GM13977 (cell line): ENCODE measurements at regions not wholly inside any gene's neighbourhood (a gene's known extent, or its start where the extent isn't known, plus 50 kb on each side); places are given as distances from the start of the nearest gene placed in this dataset.

Experiments used
- DNase-seq: peaks from one replicate; pipeline ENCODE4 v3.0.0; 2012; ENCODE audit warnings: low spot score
- CTCF ChIP-seq: IDR thresholded peaks from 2 replicates; pipeline ENCODE4 v1.5.1; 2012; ENCODE audit warnings: mild to moderate bottlenecking, control low read depth; ENCODE audit not compliant: insufficient read depth; ENCODE audit errors: extremely low read depth, missing control alignments
- in situ Hi-C: fragments of 300-500 bp; cut with MboI; formaldehyde crosslinking; loops from one replicate; pipeline ENCODE4 v1.12.0; 2022; ENCODE audit warnings: low sequenced_read_pairs, low pct_unique_long_range_greater_than_20kb, mixed read lengths, inconsistent platforms; ENCODE audit not compliant: unreplicated experiment

DNA sequence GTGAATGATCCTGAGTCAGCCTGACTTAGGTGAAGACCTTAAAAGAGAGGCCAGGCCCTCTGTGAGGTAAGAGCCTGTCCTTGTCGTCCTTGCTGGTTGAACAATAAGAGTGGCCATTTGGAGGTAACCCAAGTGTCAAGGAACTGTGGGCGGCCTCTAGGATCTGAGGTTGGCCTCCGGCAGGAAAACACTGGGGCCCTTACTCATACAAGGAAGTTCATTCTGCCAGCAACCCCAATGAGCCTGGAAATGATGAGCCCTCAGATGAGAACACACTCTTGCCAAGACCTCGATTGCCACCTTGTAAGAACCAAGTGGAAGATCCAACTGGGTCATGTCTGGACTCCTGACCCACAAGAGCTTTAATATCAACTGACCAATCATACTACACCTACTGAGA is 95.5 kb upstream of the LRATD1 start:
- TF ChIP-seq CTCF = no peak
- DNase-seq = no peak
- in situ Hi-C loops = no loop called here

- DNase-seq = no peak
- no peak for TF ChIP-seq CTCF
- in situ Hi-C loops = no loop called here
Observed at GRCh38 chr2:14540015-14540414, 92.5 kb upstream of the LRATD1 start.

- in situ Hi-C loops = no loop called here
- no peak for DNase-seq
- no peak for TF ChIP-seq CTCF
Observed at GRCh38 chr2:14543284-14543683, 89.2 kb upstream of the LRATD1 start.

DNA sequence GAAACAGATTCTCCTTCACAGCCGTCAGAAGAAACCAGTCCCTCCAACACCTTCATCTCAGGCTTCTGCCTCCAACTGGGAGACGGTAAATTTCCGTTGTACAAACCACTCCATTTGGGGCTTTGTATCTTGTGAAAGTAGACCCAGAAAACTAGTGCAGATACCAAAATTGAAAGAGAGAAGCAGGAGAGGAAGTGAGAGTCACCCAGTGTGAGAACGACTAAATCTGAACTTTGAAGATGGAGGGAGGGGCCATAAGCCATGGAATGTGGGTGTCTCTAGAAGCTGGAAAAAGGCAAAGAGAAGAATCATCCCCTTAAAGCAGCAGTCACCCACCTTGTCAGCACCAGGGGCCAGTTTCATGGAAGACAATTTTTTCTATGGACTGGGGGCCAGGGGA is 88.3 kb upstream of the LRATD1 start:
- TF ChIP-seq CTCF = no peak
- DNase-seq = no peak

DNA sequence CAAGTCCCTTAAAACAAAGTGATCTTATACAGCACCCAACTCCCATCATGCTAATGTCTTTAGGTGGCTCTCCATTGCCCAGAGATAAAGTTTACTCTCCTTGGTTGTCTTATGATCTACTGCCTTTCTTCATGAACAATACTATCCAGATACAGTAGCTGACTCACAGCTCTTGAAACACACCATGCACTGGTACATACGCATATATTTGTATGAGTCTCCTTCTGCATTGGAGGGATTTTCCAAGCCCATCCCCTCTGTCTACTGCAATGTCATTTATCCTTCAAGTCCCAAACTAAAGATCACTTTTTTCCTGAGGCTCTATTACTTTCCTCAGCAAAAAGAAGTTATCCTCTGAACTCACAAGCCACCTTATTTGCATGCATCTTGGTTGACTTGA is 84.7 kb upstream of the LRATD1 start:
- no peak for DNase-seq
- TF ChIP-seq CTCF = no peak
- in situ Hi-C loops = no loop called here

More for the DNA sequence above, 88.3 kb upstream of the LRATD1 start:
- in situ Hi-C loops = no loop called here

DNA sequence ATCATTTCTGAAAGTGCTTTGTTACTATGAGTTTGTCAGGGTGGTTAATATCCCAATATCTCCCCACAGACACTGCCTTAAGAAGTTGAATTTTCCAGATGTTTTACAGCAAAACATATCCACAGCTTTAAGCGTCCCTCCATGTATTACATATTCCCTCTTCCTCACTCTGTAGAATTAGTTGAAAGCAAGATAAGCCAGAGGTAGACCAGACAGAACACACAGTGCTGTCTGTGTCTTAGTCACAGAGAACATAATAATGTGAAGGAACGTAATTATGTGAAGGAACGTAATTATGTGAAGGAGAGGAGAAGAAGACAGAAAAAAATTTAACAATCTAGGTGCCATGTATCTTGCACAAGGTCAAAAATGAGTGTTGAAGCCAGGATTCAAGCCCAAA is 81.9 kb upstream of the LRATD1 start:
- no peak for DNase-seq
- in situ Hi-C loops = no loop called here

More for the DNA sequence above, 81.9 kb upstream of the LRATD1 start:
- TF ChIP-seq CTCF = no peak
